HG02642 (cell line): ENCODE measurements at regions not wholly inside any gene's neighbourhood (a gene's known extent, or its start where the extent isn't known, plus 50 kb on each side); places are given as distances from the start of the nearest gene placed in this dataset.
"Not testable (repeated sequence)": the region's sequence is repeated elsewhere in the genome, so short reads cannot be mapped to it uniquely, and the experiment has no call there.

Experiments
- ATAC-seq: cut with Tn5 transposase; IDR thresholded peaks from one replicate; pipeline ENCODE4 v1.9.1; 2021; ENCODE audit warnings: mild to moderate bottlenecking; ENCODE audit not compliant: unreplicated experiment, poor library complexity

GRCh38 chr3:195976876-195977275, 68.5 kb upstream of the TNK2 start:
- not testable (repeated sequence) for ATAC-seq

- ATAC-seq: not testable (repeated sequence)
Measured at GRCh38 chr3:195974281-195974680, 65.9 kb upstream of the TNK2 start.

- ATAC-seq: not testable (repeated sequence)
Measured at GRCh38 chr3:195970873-195971272, 62.5 kb upstream of the TNK2 start.

GRCh38 chr3:195969838-195970776, 61.8 kb upstream of the TNK2 start:
- ATAC-seq: not testable (repeated sequence)

- not testable (repeated sequence) for ATAC-seq
Measured at GRCh38 chr3:195969341-195969740, 61.0 kb upstream of the TNK2 start.

GRCh38 chr3:195968104-195968503, 59.8 kb upstream of the TNK2 start:
- ATAC-seq: not testable (repeated sequence)

GRCh38 chr3:195967387-195967720, 59.0 kb upstream of the TNK2 start:
- ATAC-seq: not testable (repeated sequence)

- ATAC-seq: not testable (repeated sequence)
Measured at GRCh38 chr3:195966563-195967386, 58.4 kb upstream of the TNK2 start.

- ATAC-seq: not testable (repeated sequence)
Measured at GRCh38 chr3:195965217-195965616, 56.9 kb upstream of the TNK2 start.

GRCh38 chr3:195964318-195965107, 56.2 kb upstream of the TNK2 start:
- ATAC-seq: not testable (repeated sequence)

- not testable (repeated sequence) for ATAC-seq
Measured at GRCh38 chr3:195962222-195962621, 53.9 kb upstream of the TNK2 start.

- ATAC-seq: not testable (repeated sequence)
Measured at GRCh38 chr3:195960971-195961775, 52.8 kb upstream of the TNK2 start.

- ATAC-seq: not testable (repeated sequence)
Measured at GRCh38 chr3:195960164-195960563, 51.8 kb upstream of the TNK2 start.

- not testable (repeated sequence) for ATAC-seq
Measured at GRCh38 chr3:195959367-195960157, 51.2 kb upstream of the TNK2 start.

- ATAC-seq: not testable (repeated sequence)
Measured at GRCh38 chr3:195958736-195959135, 50.4 kb upstream of the TNK2 start.
